ENCODE measurements at regions not wholly inside any gene's neighbourhood (a gene's known extent, or its start where the extent isn't known, plus 50 kb on each side); places are given as distances from the start of the nearest gene placed in this dataset.

- TF ChIP-seq CTCF (IDR thresholded peaks at IDR 0.05) (no peak), ATF1 (CRISPR knock-in tag; IDR thresholded peaks at IDR 0.05) (no peak), ATF6 (CRISPR knock-in tag; IDR thresholded peaks at IDR 0.05) (no peak)
These were observed 55.5 kb upstream of the GABRG1 start for GRCh38 chr4:46179356-46179755.

All from WTC11 (cell line).